Loucy (cell line): ENCODE measurements at regions not wholly inside any gene's neighbourhood (a gene's known extent, or its start where the extent isn't known, plus 50 kb on each side); places are given as distances from the start of the nearest gene placed in this dataset.

Source experiments
- EZH2phosphoT487 ChIP-seq: fragments of 200-600 bp; IDR thresholded peaks from 2 replicates; pipeline ENCODE4 v1.6.1; 2018; ENCODE audit warnings: antibody characterized with exemption, mild to moderate bottlenecking, moderate library complexity, borderline replicate concordance
- TF ChIP-seq, protein P1 (sequence below): fragments of 200-600 bp; sonication (generic); conservative IDR thresholded peaks from 2 replicates; pipeline ENCODE4 v1.5.1; 2014; ENCODE audit warnings: mild to moderate bottlenecking, antibody characterized with exemption, low read length

DNA sequence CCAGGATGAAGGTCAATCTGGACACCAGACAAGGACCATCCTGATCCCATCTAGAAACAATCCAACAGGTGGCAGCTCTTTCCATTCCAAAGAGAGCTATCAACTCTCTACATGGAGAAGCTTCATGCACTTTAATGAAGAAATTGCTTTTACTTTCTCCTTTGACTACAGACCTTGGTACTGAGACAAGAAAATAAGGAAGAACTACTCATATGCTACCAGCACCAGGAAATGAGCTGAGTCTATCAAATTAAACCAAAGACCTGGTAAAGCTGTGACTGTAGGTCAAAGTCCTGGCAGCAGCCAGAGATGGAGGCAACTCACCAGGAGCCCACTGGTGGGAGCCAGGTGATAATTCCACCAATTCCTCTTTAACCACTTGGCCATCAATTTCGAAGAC lies 64.3 kb upstream of the LRRC8B start:
- TF ChIP-seq, protein P1, sequence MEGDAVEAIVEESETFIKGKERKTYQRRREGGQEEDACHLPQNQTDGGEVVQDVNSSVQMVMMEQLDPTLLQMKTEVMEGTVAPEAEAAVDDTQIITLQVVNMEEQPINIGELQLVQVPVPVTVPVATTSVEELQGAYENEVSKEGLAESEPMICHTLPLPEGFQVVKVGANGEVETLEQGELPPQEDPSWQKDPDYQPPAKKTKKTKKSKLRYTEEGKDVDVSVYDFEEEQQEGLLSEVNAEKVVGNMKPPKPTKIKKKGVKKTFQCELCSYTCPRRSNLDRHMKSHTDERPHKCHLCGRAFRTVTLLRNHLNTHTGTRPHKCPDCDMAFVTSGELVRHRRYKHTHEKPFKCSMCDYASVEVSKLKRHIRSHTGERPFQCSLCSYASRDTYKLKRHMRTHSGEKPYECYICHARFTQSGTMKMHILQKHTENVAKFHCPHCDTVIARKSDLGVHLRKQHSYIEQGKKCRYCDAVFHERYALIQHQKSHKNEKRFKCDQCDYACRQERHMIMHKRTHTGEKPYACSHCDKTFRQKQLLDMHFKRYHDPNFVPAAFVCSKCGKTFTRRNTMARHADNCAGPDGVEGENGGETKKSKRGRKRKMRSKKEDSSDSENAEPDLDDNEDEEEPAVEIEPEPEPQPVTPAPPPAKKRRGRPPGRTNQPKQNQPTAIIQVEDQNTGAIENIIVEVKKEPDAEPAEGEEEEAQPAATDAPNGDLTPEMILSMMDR = 0 out of 2 replicates have a peak, but pooled peaks have one; percentile 10
- TF ChIP-seq EZH2phosphoT487 = no peak
